ENCODE measurements at regions not wholly inside any gene's neighbourhood (a gene's known extent, or its start where the extent isn't known, plus 50 kb on each side); places are given as distances from the start of the nearest gene placed in this dataset.
"Not testable (repeated sequence)": the region's sequence is repeated elsewhere in the genome, so short reads cannot be mapped to it uniquely, and the experiment has no call there.

- no peak for TF ChIP-seq EP300 (IDR thresholded peaks at IDR 0.05)
- TF ChIP-seq, protein P1, sequence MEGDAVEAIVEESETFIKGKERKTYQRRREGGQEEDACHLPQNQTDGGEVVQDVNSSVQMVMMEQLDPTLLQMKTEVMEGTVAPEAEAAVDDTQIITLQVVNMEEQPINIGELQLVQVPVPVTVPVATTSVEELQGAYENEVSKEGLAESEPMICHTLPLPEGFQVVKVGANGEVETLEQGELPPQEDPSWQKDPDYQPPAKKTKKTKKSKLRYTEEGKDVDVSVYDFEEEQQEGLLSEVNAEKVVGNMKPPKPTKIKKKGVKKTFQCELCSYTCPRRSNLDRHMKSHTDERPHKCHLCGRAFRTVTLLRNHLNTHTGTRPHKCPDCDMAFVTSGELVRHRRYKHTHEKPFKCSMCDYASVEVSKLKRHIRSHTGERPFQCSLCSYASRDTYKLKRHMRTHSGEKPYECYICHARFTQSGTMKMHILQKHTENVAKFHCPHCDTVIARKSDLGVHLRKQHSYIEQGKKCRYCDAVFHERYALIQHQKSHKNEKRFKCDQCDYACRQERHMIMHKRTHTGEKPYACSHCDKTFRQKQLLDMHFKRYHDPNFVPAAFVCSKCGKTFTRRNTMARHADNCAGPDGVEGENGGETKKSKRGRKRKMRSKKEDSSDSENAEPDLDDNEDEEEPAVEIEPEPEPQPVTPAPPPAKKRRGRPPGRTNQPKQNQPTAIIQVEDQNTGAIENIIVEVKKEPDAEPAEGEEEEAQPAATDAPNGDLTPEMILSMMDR (IDR thresholded peaks at IDR 0.05) = no peak
- TF ChIP-seq POLR2A (IDR thresholded peaks at IDR 0.05) = no peak
- Histone ChIP-seq H3K27ac (no peak overlapping the region), H3K27me3 (no peaks in the 10 kb centered on the region), H3K36me3 (no peaks in the 10 kb centered on the region), H3K4me3 (no peak overlapping the region), H3K4me1 (ENCODE audit: insufficient read depth) (no peaks in the 10 kb centered on the region), H3K9me3 (no peaks in the 10 kb centered on the region)
- intact Hi-C loops (cut with DNase I) = no loop called here
- 50 to 58% (median 54%) methylated on average over 1 of the region's 1 CpG for WGBS, 3 donors
- no peak for DNase-seq
Observed at GRCh38 chr7:32779167-32779566, 112.4 kb downstream of the KBTBD2 start.

DNA sequence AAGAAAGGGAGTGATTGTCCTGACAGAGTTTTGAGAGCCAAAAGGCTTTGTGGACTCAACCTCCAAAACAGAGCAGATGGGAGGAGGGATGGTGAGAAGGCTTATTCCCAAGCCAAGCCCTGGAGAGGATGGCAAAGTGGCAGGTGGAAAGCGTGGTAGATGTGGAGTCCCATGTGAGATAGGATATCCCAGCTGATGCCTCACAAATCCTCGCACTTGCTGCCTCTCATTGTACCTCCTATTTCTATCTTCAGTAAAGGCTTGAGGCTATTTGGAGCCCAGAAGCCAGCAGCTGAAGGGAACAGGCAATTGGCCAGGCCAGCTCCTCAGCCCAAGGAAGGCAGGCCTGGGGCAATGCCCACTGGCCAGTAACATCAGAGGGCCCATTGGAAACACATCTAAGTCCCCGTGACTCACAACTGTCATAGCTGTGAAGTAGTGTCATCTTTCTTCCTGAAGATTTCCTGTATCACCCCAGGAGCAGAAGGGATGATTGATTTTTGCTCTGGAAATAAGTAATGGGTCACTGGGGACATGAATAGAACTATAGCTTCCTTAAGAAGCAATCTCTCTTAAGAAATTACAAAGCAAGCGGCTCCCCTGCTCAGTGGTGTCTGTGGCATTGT lies 114.4 kb downstream of the KBTBD2 start:
- intact Hi-C loops (cut with DNase I); DNase-seq; H3K4me3 ChIP-seq; H3K4me1 ChIP-seq (ENCODE audit: insufficient read depth); H3K9me3 ChIP-seq; H3K27me3 ChIP-seq; H3K36me3 ChIP-seq; H3K27ac ChIP-seq: not testable (repeated sequence)
- WGBS, 3 donors = 92 to 94% (median 94%) methylated on average over 4 of the region's 4 CpGs

- 53 to 70% (median 67%) methylated on average over 3 of the region's 3 CpGs for WGBS, 3 donors
- H3K4me3 ChIP-seq; DNase-seq; intact Hi-C loops (cut with DNase I); H3K4me1 ChIP-seq (ENCODE audit: insufficient read depth); H3K27me3 ChIP-seq; H3K9me3 ChIP-seq; H3K36me3 ChIP-seq; H3K27ac ChIP-seq: not testable (repeated sequence)
Observed at GRCh38 chr7:32776318-32776717, 115.2 kb downstream of the KBTBD2 start.

GRCh38 chr7:32775809-32776208 lies 115.8 kb downstream of the KBTBD2 start:
- H3K27me3 ChIP-seq; DNase-seq; H3K4me3 ChIP-seq; H3K9me3 ChIP-seq; intact Hi-C loops (cut with DNase I); H3K36me3 ChIP-seq; H3K27ac ChIP-seq; H3K4me1 ChIP-seq (ENCODE audit: insufficient read depth): not testable (repeated sequence)
- 57 to 68% (median 63%) methylated on average over 3 to 4 of the region's 4 CpGs for WGBS, 3 donors

DNA sequence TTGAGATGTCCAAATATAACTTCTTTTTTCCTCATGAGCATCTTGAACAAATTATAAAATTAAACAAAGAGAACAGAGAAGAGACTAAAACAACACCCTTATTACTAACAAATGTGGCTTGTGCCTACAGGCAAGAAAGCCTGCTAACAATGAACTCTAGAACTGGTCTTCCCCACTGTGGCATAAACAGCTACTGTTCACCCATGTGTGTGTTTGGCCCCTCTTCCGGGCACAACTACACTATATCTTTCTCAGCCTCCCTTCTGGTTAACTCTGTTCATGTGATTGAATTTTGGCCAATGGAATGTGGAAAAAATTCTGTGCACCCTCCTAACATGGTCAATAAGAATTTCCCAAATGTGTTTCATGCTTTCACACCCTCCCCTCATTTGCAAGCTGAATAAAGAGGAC lies 117.0 kb downstream of the KBTBD2 start:
- Histone ChIP-seq H3K27me3 (no peaks in the 10 kb centered on the region), H3K27ac (no peak overlapping the region), H3K9me3 (no peaks in the 10 kb centered on the region), H3K4me3 (no peak overlapping the region), H3K4me1 (ENCODE audit: insufficient read depth) (no peaks in the 10 kb centered on the region), H3K36me3 (no peaks in the 10 kb centered on the region)
- DNase-seq = no peak
- intact Hi-C loops (cut with DNase I) = no loop called here
- TF ChIP-seq EP300 (IDR thresholded peaks at IDR 0.05) (no peak), POLR2A (IDR thresholded peaks at IDR 0.05) (no peak)
- TF ChIP-seq, protein P1 (IDR thresholded peaks at IDR 0.05) = no peak
- WGBS, 3 donors = 85 to 88% (median 88%) methylated on average over 1 of the region's 1 CpG

DNA sequence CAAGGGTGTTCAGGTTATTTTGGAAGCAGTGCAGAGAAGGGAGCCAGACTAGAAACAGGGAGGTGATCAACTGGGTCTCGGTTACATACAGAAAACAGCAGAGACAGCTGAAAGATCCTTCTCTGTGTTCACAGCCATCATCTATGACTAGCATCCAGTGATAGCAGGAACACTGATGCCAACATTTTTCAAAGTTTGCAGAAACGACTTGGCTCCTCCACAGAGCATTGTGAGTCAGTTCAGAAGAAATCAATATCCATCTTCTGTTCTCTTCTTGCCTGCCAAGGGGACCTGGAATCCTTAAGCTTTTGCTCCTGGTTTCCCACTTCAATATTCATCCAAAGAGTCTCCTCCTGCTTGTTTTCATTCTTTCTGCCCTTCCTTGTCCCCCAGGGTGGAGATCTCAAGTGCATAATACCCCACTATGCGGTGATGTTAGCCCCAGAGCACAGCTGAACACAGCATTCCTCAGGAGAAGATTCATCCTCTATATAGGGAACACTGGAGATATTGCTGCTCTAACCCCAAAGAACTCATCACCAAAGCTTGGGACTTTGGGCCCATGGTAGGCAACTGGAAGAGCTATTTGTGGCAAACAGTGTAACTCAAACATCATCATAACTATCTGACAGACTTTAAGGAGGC lies 122.6 kb downstream of the KBTBD2 start:
- 69 to 85% (median 72%) methylated on average over 3 of the region's 3 CpGs for WGBS, 3 donors
- H3K27me3 ChIP-seq; H3K4me3 ChIP-seq; H3K36me3 ChIP-seq; H3K27ac ChIP-seq; H3K4me1 ChIP-seq (ENCODE audit: insufficient read depth); H3K9me3 ChIP-seq; DNase-seq: not testable (repeated sequence)
- intact Hi-C loops (cut with DNase I) = loop anchor here in 1 of 4 donors (10.0 kb wide), 1 partner anchor 336 kb away; the partner anchor contains the start of gene RP9

- H3K9me3 ChIP-seq; H3K27ac ChIP-seq; H3K36me3 ChIP-seq; H3K4me1 ChIP-seq (ENCODE audit: insufficient read depth); H3K4me3 ChIP-seq; DNase-seq; H3K27me3 ChIP-seq: not testable (repeated sequence)
- intact Hi-C loops (cut with DNase I) = loop anchor here in 1 of 4 donors (10.0 kb wide), 1 partner anchor 336 kb away; the partner anchor contains the start of gene RP9
- WGBS, 3 donors = 72 to 100% (median 93%) methylated on average over 1 of the region's 1 CpG
Observed at GRCh38 chr7:32768338-32768737, 123.2 kb downstream of the KBTBD2 start.

- 17 to 26% (median 18%) methylated on average over 4 of the region's 4 CpGs for WGBS, 3 donors
Observed at GRCh38 chr7:32765649-32766251, 125.8 kb downstream of the KBTBD2 start.

More at GRCh38 chr7:32765649-32766251, 125.8 kb downstream of the KBTBD2 start:
- H3K4me3 ChIP-seq; H3K9me3 ChIP-seq; H3K27me3 ChIP-seq; H3K36me3 ChIP-seq; DNase-seq; H3K4me1 ChIP-seq (ENCODE audit: insufficient read depth); H3K27ac ChIP-seq: not testable (repeated sequence)
- intact Hi-C loops (cut with DNase I) = loop anchor here in 1 of 4 donors (10.0 kb wide), 1 partner anchor 339 kb away; the partner anchor contains the start of gene RP9
